ENCODE measurements at regions not wholly inside any gene's neighbourhood (a gene's known extent, or its start where the extent isn't known, plus 50 kb on each side); places are given as distances from the start of the nearest gene placed in this dataset.
"Not testable (repeated sequence)": the region's sequence is repeated elsewhere in the genome, so short reads cannot be mapped to it uniquely, and the experiment has no call there.

GRCh38 chr3:27601311-27601710, 117.1 kb upstream of the SLC4A7 start:
- TF ChIP-seq, protein P1, sequence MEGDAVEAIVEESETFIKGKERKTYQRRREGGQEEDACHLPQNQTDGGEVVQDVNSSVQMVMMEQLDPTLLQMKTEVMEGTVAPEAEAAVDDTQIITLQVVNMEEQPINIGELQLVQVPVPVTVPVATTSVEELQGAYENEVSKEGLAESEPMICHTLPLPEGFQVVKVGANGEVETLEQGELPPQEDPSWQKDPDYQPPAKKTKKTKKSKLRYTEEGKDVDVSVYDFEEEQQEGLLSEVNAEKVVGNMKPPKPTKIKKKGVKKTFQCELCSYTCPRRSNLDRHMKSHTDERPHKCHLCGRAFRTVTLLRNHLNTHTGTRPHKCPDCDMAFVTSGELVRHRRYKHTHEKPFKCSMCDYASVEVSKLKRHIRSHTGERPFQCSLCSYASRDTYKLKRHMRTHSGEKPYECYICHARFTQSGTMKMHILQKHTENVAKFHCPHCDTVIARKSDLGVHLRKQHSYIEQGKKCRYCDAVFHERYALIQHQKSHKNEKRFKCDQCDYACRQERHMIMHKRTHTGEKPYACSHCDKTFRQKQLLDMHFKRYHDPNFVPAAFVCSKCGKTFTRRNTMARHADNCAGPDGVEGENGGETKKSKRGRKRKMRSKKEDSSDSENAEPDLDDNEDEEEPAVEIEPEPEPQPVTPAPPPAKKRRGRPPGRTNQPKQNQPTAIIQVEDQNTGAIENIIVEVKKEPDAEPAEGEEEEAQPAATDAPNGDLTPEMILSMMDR (IDR thresholded peaks at IDR 0.05), result not testable (repeated sequence)
- not testable (repeated sequence) for TF ChIP-seq POLR2AphosphoS5 (IDR thresholded peaks at IDR 0.05; ENCODE audit: low read depth, low read length); SIN3A (IDR thresholded peaks at IDR 0.05; ENCODE audit: borderline replicate concordance, insufficient read depth, low read depth, low read length)
- TF ChIP-seq, protein P2, sequence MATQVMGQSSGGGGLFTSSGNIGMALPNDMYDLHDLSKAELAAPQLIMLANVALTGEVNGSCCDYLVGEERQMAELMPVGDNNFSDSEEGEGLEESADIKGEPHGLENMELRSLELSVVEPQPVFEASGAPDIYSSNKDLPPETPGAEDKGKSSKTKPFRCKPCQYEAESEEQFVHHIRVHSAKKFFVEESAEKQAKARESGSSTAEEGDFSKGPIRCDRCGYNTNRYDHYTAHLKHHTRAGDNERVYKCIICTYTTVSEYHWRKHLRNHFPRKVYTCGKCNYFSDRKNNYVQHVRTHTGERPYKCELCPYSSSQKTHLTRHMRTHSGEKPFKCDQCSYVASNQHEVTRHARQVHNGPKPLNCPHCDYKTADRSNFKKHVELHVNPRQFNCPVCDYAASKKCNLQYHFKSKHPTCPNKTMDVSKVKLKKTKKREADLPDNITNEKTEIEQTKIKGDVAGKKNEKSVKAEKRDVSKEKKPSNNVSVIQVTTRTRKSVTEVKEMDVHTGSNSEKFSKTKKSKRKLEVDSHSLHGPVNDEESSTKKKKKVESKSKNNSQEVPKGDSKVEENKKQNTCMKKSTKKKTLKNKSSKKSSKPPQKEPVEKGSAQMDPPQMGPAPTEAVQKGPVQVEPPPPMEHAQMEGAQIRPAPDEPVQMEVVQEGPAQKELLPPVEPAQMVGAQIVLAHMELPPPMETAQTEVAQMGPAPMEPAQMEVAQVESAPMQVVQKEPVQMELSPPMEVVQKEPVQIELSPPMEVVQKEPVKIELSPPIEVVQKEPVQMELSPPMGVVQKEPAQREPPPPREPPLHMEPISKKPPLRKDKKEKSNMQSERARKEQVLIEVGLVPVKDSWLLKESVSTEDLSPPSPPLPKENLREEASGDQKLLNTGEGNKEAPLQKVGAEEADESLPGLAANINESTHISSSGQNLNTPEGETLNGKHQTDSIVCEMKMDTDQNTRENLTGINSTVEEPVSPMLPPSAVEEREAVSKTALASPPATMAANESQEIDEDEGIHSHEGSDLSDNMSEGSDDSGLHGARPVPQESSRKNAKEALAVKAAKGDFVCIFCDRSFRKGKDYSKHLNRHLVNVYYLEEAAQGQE (IDR thresholded peaks at IDR 0.05; ENCODE audit: insufficient read depth in 1 of 2, low read depth in 2 of 2, low read length in 1 of 2), result not testable (repeated sequence)

All from Panc1 (cell line).